IgD-negative memory B cell (primary cell): ENCODE measurements at regions not wholly inside any gene's neighbourhood (a gene's known extent, or its start where the extent isn't known, plus 50 kb on each side); places are given as distances from the start of the nearest gene placed in this dataset.

Source experiments
- H3K27ac Mint-ChIP-seq, 3 donors: one replicate each; pipeline ENCODE4 v1.8.0; 2020 to 2022; ENCODE audit warnings: mild to moderate bottlenecking in 3 of 3, mixed read lengths in 3 of 3, moderate library complexity in 1 of 3
- H3K27me3 Mint-ChIP-seq: one replicate; pipeline ENCODE4 v1.8.0; 2021; ENCODE audit warnings: mixed read lengths
- H3K36me3 Mint-ChIP-seq: one replicate; pipeline ENCODE4 v1.8.0; 2020; ENCODE audit warnings: mild to moderate bottlenecking, mixed read lengths
- H3K4me1 Mint-ChIP-seq, 3 donors: one replicate each; pipeline ENCODE4 v1.8.0; 2020 to 2022; ENCODE audit warnings: mixed read lengths in 3 of 3, mild to moderate bottlenecking in 1 of 3
- H3K4me3 Mint-ChIP-seq, 4 donors: one replicate each; pipeline ENCODE4 v1.8.0; 2020 to 2022; ENCODE audit warnings: mild to moderate bottlenecking in 4 of 4, mixed read lengths in 4 of 4, moderate library complexity in 3 of 4
- H3K9me3 Mint-ChIP-seq, 3 donors: one replicate each; pipeline ENCODE4 v1.8.0; 2020 to 2021; ENCODE audit warnings: mixed read lengths in 3 of 3, mild to moderate bottlenecking in 1 of 3

GRCh38 chr5:123787136-123787535 is 275.2 kb downstream of the CSNK1G3 start:
- Mint-ChIP-seq H3K27me3 (no peaks in the 10 kb centered on the region), H3K9me3 (peaks cover 0 to 14% (median 5%) of the 10 kb centered on the region in 3 donors), H3K4me3 (no peak overlapping the region), H3K36me3 (no peaks in the 10 kb centered on the region), H3K27ac (no peak overlapping the region), H3K4me1 (no peaks in the 10 kb centered on the region)

GRCh38 chr5:123786411-123786810 is 274.4 kb downstream of the CSNK1G3 start:
- Mint-ChIP-seq H3K27ac (no peak overlapping the region), H3K27me3 (no peaks in the 10 kb centered on the region)

GRCh38 chr5:123785162-123786071 is 273.4 kb downstream of the CSNK1G3 start:
- no peak overlapping the region for H3K4me3 Mint-ChIP-seq
- no peak overlapping the region for H3K27ac Mint-ChIP-seq
- H3K4me1 Mint-ChIP-seq, result no peaks in the 10 kb centered on the region
- no peaks in the 10 kb centered on the region for H3K36me3 Mint-ChIP-seq
- H3K9me3 Mint-ChIP-seq, result peaks cover 0 to 14% (median 5%) of the 10 kb centered on the region in 3 donors
- H3K27me3 Mint-ChIP-seq, result no peaks in the 10 kb centered on the region

More at GRCh38 chr5:123786411-123786810, 274.4 kb downstream of the CSNK1G3 start:
- Mint-ChIP-seq H3K36me3 (no peaks in the 10 kb centered on the region), H3K4me1 (no peaks in the 10 kb centered on the region), H3K4me3 (no peak overlapping the region), H3K9me3 (peaks cover 0 to 14% (median 5%) of the 10 kb centered on the region in 3 donors)

- Mint-ChIP-seq H3K4me3 (no peak overlapping the region), H3K4me1 (no peaks in the 10 kb centered on the region), H3K27ac (no peak overlapping the region), H3K27me3 (no peaks in the 10 kb centered on the region), H3K9me3 (no peaks in the 10 kb centered on the region), H3K36me3 (no peaks in the 10 kb centered on the region)
Measured at GRCh38 chr5:123783421-123783820, 271.4 kb downstream of the CSNK1G3 start.

GRCh38 chr5:123778641-123779040 is 266.7 kb downstream of the CSNK1G3 start:
- H3K27me3 Mint-ChIP-seq, result no peaks in the 10 kb centered on the region
- H3K27ac Mint-ChIP-seq, result no peak overlapping the region
- no peak overlapping the region for H3K4me3 Mint-ChIP-seq
- H3K36me3 Mint-ChIP-seq, result no peaks in the 10 kb centered on the region
- H3K9me3 Mint-ChIP-seq, result no peaks in the 10 kb centered on the region
- no peaks in the 10 kb centered on the region for H3K4me1 Mint-ChIP-seq

- no peaks in the 10 kb centered on the region for H3K27me3 Mint-ChIP-seq
- H3K27ac Mint-ChIP-seq, result no peak overlapping the region
- H3K4me3 Mint-ChIP-seq, result peak overlapping the region in 1 of 4 donors; percentile 21
- H3K9me3 Mint-ChIP-seq, result peaks cover 0 to 4% (median 2%) of the 10 kb centered on the region in 3 donors
- H3K36me3 Mint-ChIP-seq, result no peaks in the 10 kb centered on the region
- no peaks in the 10 kb centered on the region for H3K4me1 Mint-ChIP-seq
Measured at GRCh38 chr5:123776761-123777160, 264.8 kb downstream of the CSNK1G3 start.

GRCh38 chr5:123771715-123772114 is 259.7 kb downstream of the CSNK1G3 start:
- Mint-ChIP-seq H3K9me3 (peaks cover 3 to 14% (median 8%) of the 10 kb centered on the region in 3 donors), H3K36me3 (peaks cover 2% of the 10 kb centered on the region), H3K4me1 (no peaks in the 10 kb centered on the region), H3K4me3 (no peak overlapping the region), H3K27me3 (no peaks in the 10 kb centered on the region), H3K27ac (no peak overlapping the region)

GRCh38 chr5:123763201-123763600 is 251.2 kb downstream of the CSNK1G3 start:
- no peak overlapping the region for H3K27ac Mint-ChIP-seq
- no peak overlapping the region for H3K4me3 Mint-ChIP-seq
- no peaks in the 10 kb centered on the region for H3K4me1 Mint-ChIP-seq
- H3K27me3 Mint-ChIP-seq, result no peaks in the 10 kb centered on the region
- peaks cover 3 to 6% (median 3%) of the 10 kb centered on the region in 3 donors for H3K9me3 Mint-ChIP-seq
- H3K36me3 Mint-ChIP-seq, result no peaks in the 10 kb centered on the region

- Mint-ChIP-seq H3K27me3 (no peaks in the 10 kb centered on the region), H3K36me3 (no peaks in the 10 kb centered on the region), H3K9me3 (peaks cover 2 to 3% (median 3%) of the 10 kb centered on the region in 3 donors), H3K4me1 (no peaks in the 10 kb centered on the region), H3K4me3 (no peak overlapping the region), H3K27ac (no peak overlapping the region)
Measured at GRCh38 chr5:123756816-123757215, 244.8 kb downstream of the CSNK1G3 start.

GRCh38 chr5:123756318-123756665 is 244.3 kb downstream of the CSNK1G3 start:
- no peaks in the 10 kb centered on the region for H3K36me3 Mint-ChIP-seq
- H3K27me3 Mint-ChIP-seq, result no peaks in the 10 kb centered on the region
- H3K9me3 Mint-ChIP-seq, result peaks cover 2 to 3% (median 3%) of the 10 kb centered on the region in 3 donors
- no peaks in the 10 kb centered on the region for H3K4me1 Mint-ChIP-seq
- H3K27ac Mint-ChIP-seq, result no peak overlapping the region
- H3K4me3 Mint-ChIP-seq, result no peak overlapping the region

- no peaks in the 10 kb centered on the region for H3K4me1 Mint-ChIP-seq
- no peak overlapping the region for H3K4me3 Mint-ChIP-seq
Measured at GRCh38 chr5:123755653-123756317, 243.8 kb downstream of the CSNK1G3 start.

GRCh38 chr5:123754908-123755307 is 242.9 kb downstream of the CSNK1G3 start:
- H3K27me3 Mint-ChIP-seq, result no peaks in the 10 kb centered on the region
- no peak overlapping the region for H3K4me3 Mint-ChIP-seq
- no peaks in the 10 kb centered on the region for H3K36me3 Mint-ChIP-seq
- no peak overlapping the region for H3K27ac Mint-ChIP-seq
- peaks cover 2 to 3% (median 3%) of the 10 kb centered on the region in 3 donors for H3K9me3 Mint-ChIP-seq
- no peaks in the 10 kb centered on the region for H3K4me1 Mint-ChIP-seq

More at GRCh38 chr5:123755653-123756317, 243.8 kb downstream of the CSNK1G3 start:
- Mint-ChIP-seq H3K27ac (no peak overlapping the region), H3K27me3 (no peaks in the 10 kb centered on the region), H3K36me3 (no peaks in the 10 kb centered on the region), H3K9me3 (peaks cover 2 to 3% (median 3%) of the 10 kb centered on the region in 3 donors)

- no peaks in the 10 kb centered on the region for H3K27me3 Mint-ChIP-seq
- no peaks in the 10 kb centered on the region for H3K36me3 Mint-ChIP-seq
- peaks cover 2 to 3% (median 3%) of the 10 kb centered on the region in 3 donors for H3K9me3 Mint-ChIP-seq
- no peak overlapping the region for H3K27ac Mint-ChIP-seq
- H3K4me1 Mint-ChIP-seq, result no peaks in the 10 kb centered on the region
- H3K4me3 Mint-ChIP-seq, result no peak overlapping the region
Measured at GRCh38 chr5:123753937-123754891, 242.2 kb downstream of the CSNK1G3 start.

- Mint-ChIP-seq H3K27ac (no peak overlapping the region), H3K4me3 (no peak overlapping the region), H3K4me1 (no peaks in the 10 kb centered on the region), H3K27me3 (peaks cover 1% of the 10 kb centered on the region), H3K9me3 (no peaks in the 10 kb centered on the region), H3K36me3 (no peaks in the 10 kb centered on the region)
Measured at GRCh38 chr5:123753180-123753936, 241.4 kb downstream of the CSNK1G3 start.
